NB4 (cell line): ENCODE measurements at regions not wholly inside any gene's neighbourhood (a gene's known extent, or its start where the extent isn't known, plus 50 kb on each side); places are given as distances from the start of the nearest gene placed in this dataset.

Experiments used
- POLR2A ChIP-seq: IDR thresholded peaks from 2 replicates; pipeline ENCODE4 v1.6.1; 2011; ENCODE audit warnings: mild to moderate bottlenecking; ENCODE audit not compliant: insufficient read length; ENCODE audit errors: extremely low read depth
- TF ChIP-seq, protein P1 (sequence below): IDR thresholded peaks from one replicate; pipeline ENCODE4 v1.5.1; 2012; ENCODE audit warnings: low read depth, low read length
- TF ChIP-seq, protein P2 (sequence below): IDR thresholded peaks from 2 replicates; pipeline ENCODE4 v1.6.1; 2011; ENCODE audit warnings: low read depth, low read length

DNA sequence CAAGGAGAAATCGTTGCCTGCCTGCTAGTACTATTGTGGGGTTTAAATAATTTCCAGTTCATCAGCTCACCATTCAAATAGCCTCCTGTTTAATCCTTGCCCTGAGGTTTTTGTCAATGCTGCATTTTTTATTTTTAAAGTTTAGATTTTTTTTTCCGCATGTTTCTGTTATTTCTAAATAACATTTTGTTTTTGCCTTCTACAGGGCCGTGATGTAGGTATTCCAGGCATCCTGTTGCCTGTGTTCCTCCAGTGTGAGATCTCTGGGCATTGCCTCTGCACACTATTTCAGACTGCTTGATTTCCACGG, 124.3 kb downstream of the HSD17B3 start:
- TF ChIP-seq, protein P1, sequence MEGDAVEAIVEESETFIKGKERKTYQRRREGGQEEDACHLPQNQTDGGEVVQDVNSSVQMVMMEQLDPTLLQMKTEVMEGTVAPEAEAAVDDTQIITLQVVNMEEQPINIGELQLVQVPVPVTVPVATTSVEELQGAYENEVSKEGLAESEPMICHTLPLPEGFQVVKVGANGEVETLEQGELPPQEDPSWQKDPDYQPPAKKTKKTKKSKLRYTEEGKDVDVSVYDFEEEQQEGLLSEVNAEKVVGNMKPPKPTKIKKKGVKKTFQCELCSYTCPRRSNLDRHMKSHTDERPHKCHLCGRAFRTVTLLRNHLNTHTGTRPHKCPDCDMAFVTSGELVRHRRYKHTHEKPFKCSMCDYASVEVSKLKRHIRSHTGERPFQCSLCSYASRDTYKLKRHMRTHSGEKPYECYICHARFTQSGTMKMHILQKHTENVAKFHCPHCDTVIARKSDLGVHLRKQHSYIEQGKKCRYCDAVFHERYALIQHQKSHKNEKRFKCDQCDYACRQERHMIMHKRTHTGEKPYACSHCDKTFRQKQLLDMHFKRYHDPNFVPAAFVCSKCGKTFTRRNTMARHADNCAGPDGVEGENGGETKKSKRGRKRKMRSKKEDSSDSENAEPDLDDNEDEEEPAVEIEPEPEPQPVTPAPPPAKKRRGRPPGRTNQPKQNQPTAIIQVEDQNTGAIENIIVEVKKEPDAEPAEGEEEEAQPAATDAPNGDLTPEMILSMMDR: no peak
- no peak for TF ChIP-seq POLR2A
- TF ChIP-seq, protein P2, sequence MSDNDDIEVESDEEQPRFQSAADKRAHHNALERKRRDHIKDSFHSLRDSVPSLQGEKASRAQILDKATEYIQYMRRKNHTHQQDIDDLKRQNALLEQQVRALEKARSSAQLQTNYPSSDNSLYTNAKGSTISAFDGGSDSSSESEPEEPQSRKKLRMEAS: no peak
